HG03565 (cell line): ENCODE measurements at regions not wholly inside any gene's neighbourhood (a gene's known extent, or its start where the extent isn't known, plus 50 kb on each side); places are given as distances from the start of the nearest gene placed in this dataset.

Experiments
- ATAC-seq: cut with Tn5 transposase; IDR thresholded peaks from one replicate; pipeline ENCODE4 v1.9.1; 2021; ENCODE audit warnings: mild to moderate bottlenecking, moderate library complexity; ENCODE audit not compliant: unreplicated experiment

GRCh38 chr1:63112155-63112900, 210.0 kb upstream of the FOXD3 start:
- ATAC-seq = peak; percentile 67

- no peak for ATAC-seq
Observed at GRCh38 chr1:63115527-63115926, 206.8 kb upstream of the FOXD3 start.

GRCh38 chr1:63116016-63116415, 206.4 kb upstream of the FOXD3 start:
- ATAC-seq = no peak

GRCh38 chr1:63119575-63120155, 202.7 kb upstream of the FOXD3 start:
- ATAC-seq = no peak

- ATAC-seq = no peak
Observed at GRCh38 chr1:63122079-63122478, 200.3 kb upstream of the FOXD3 start.

- ATAC-seq = peak; percentile 85
Observed at GRCh38 chr1:63124666-63125191, 197.6 kb upstream of the FOXD3 start.

GRCh38 chr1:63126104-63126503, 196.3 kb upstream of the FOXD3 start:
- ATAC-seq = no peak

GRCh38 chr1:63127376-63127775, 195.0 kb upstream of the FOXD3 start:
- ATAC-seq = no peak

GRCh38 chr1:63128556-63128955, 193.8 kb upstream of the FOXD3 start:
- no peak for ATAC-seq

- ATAC-seq = no peak
Observed at GRCh38 chr1:63129184-63129583, 193.2 kb upstream of the FOXD3 start.

GRCh38 chr1:63129855-63130254, 192.5 kb upstream of the FOXD3 start:
- no peak for ATAC-seq

GRCh38 chr1:63134501-63135173, 187.7 kb upstream of the FOXD3 start:
- no peak for ATAC-seq

- no peak for ATAC-seq
Observed at GRCh38 chr1:63135174-63135512, 187.2 kb upstream of the FOXD3 start.

GRCh38 chr1:63135801-63136200, 186.6 kb upstream of the FOXD3 start:
- no peak for ATAC-seq

- no peak for ATAC-seq
Observed at GRCh38 chr1:63142001-63142400, 180.4 kb upstream of the FOXD3 start.

- no peak for ATAC-seq
Observed at GRCh38 chr1:63143482-63143881, 178.9 kb upstream of the FOXD3 start.

- no peak for ATAC-seq
Observed at GRCh38 chr1:63147783-63148182, 174.6 kb upstream of the FOXD3 start.

GRCh38 chr1:63148825-63149645, 173.3 kb upstream of the FOXD3 start:
- peak; percentile 72 for ATAC-seq

- no peak for ATAC-seq
Observed at GRCh38 chr1:63152572-63152971, 169.8 kb upstream of the FOXD3 start.

GRCh38 chr1:63155437-63155836, 166.9 kb upstream of the FOXD3 start:
- ATAC-seq = no peak

- no peak for ATAC-seq
Observed at GRCh38 chr1:63157085-63157484, 165.3 kb upstream of the FOXD3 start.
